ENCODE measurements at regions not wholly inside any gene's neighbourhood (a gene's known extent, or its start where the extent isn't known, plus 50 kb on each side); places are given as distances from the start of the nearest gene placed in this dataset.

- TF ChIP-seq CTCF (IDR thresholded peaks at IDR 0.05; ENCODE audit: insufficient read depth, low read depth, low read length) (no peak), EZH2 (IDR thresholded peaks at IDR 0.05; ENCODE audit: insufficient read depth, low read length) (no peak)
These were observed 291.2 kb upstream of the MON1B start for GRCh38 chr16:76899767-76900166.

Measured in astrocyte (in vitro differentiated cells and primary cell).